Effector memory CD8-positive, alpha-beta T cell (primary cell): ENCODE measurements at regions not wholly inside any gene's neighbourhood (a gene's known extent, or its start where the extent isn't known, plus 50 kb on each side); places are given as distances from the start of the nearest gene placed in this dataset.
"Not testable (repeated sequence)": the region's sequence is repeated elsewhere in the genome, so short reads cannot be mapped to it uniquely, and the experiment has no call there.

Experiments used
- ATAC-seq: fragments of 150-1000 bp; cut with Tn5 transposase; replicated peaks from 2 replicates; pipeline ENCODE4 v1.10.0; 2021; ENCODE audit warnings: mild to moderate bottlenecking, moderate library complexity
- DNase-seq, 3 experiments: peaks; one replicate each; pipeline ENCODE4 v3.0.0; 2021
- H3K27ac Mint-ChIP-seq, 2 donors: one replicate each; pipeline ENCODE4 v1.8.0; 2022; ENCODE audit warnings: mild to moderate bottlenecking in 2 of 2, mixed read lengths in 2 of 2, moderate library complexity in 2 of 2
- H3K27me3 Mint-ChIP-seq, 2 donors: one replicate each; pipeline ENCODE4 v1.8.0; 2022; ENCODE audit warnings: mixed read lengths in 2 of 2
- H3K36me3 Mint-ChIP-seq: one replicate; pipeline ENCODE4 v1.8.0; 2022; ENCODE audit warnings: mild to moderate bottlenecking, moderate library complexity, mixed read lengths; ENCODE audit not compliant: insufficient read depth
- H3K4me1 Mint-ChIP-seq, 2 donors: one replicate each; pipeline ENCODE4 v1.8.0; 2022; ENCODE audit warnings: low read depth in 2 of 2, mixed read lengths in 2 of 2
- H3K4me3 Mint-ChIP-seq, 2 donors: one replicate each; pipeline ENCODE4 v1.8.0; 2022; ENCODE audit warnings: mild to moderate bottlenecking in 2 of 2, mixed read lengths in 2 of 2, moderate library complexity in 2 of 2
- H3K9me3 Mint-ChIP-seq, 2 donors: one replicate each; pipeline ENCODE4 v1.8.0; 2022; ENCODE audit warnings: mixed read lengths in 2 of 2

DNA sequence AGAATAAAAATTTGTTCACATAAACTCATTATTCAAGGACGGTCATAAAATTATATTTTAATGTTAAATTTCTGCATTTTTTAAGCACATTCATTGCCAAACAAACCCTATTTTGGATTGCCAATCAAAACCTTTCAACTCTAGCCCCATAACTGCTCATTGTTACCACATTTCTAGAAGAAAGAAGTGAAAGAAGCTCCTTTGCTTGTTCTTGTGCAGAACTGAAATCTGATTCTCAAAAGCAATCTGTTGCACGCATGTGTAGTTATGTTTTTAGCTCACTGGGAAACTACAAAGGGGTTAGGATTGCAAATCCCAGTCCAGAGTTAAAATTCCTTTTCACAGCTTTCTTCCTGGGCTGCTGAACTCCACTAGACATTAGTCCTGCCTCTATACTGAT, 109.5 kb upstream of the MIR17HG start:
- Mint-ChIP-seq H3K36me3 (no peaks in the 10 kb centered on the region), H3K4me1 (no peaks in the 10 kb centered on the region), H3K4me3 (no peak overlapping the region), H3K27me3 (no peaks in the 10 kb centered on the region), H3K9me3 (no peaks in the 10 kb centered on the region), H3K27ac (no peak overlapping the region)
- ATAC-seq: no peak
- DNase-seq: no peak

GRCh38 chr13:91240341-91240740, 107.1 kb upstream of the MIR17HG start:
- Mint-ChIP-seq H3K9me3 (no peaks in the 10 kb centered on the region), H3K4me3 (no peak overlapping the region), H3K27ac (no peak overlapping the region), H3K27me3 (no peaks in the 10 kb centered on the region), H3K36me3 (no peaks in the 10 kb centered on the region), H3K4me1 (no peaks in the 10 kb centered on the region)
- no peak for DNase-seq
- ATAC-seq: no peak

- H3K27me3 Mint-ChIP-seq: peaks cover 0 to 3% of the 10 kb centered on the region in 2 donors
- H3K36me3 Mint-ChIP-seq: no peaks in the 10 kb centered on the region
Measured at GRCh38 chr13:91241221-91241933, 106.1 kb upstream of the MIR17HG start.

GRCh38 chr13:91242652-91243051, 104.8 kb upstream of the MIR17HG start:
- ATAC-seq (no peak), DNase-seq (no peak)
- no peak overlapping the region for H3K27ac Mint-ChIP-seq
- no peaks in the 10 kb centered on the region for H3K36me3 Mint-ChIP-seq
- no peaks in the 10 kb centered on the region for H3K9me3 Mint-ChIP-seq
- no peaks in the 10 kb centered on the region for H3K4me1 Mint-ChIP-seq
- H3K4me3 Mint-ChIP-seq: no peak overlapping the region
- H3K27me3 Mint-ChIP-seq: peaks cover 0 to 6% of the 10 kb centered on the region in 2 donors

More at GRCh38 chr13:91241221-91241933, 106.1 kb upstream of the MIR17HG start:
- Mint-ChIP-seq H3K9me3 (no peaks in the 10 kb centered on the region), H3K4me3 (no peak overlapping the region), H3K4me1 (no peaks in the 10 kb centered on the region), H3K27ac (no peak overlapping the region)
- no peak for ATAC-seq
- no peak for DNase-seq

- Mint-ChIP-seq H3K27ac (no peak overlapping the region), H3K4me3 (no peak overlapping the region), H3K4me1 (no peaks in the 10 kb centered on the region), H3K36me3 (no peaks in the 10 kb centered on the region), H3K9me3 (no peaks in the 10 kb centered on the region), H3K27me3 (peaks cover 11 to 23% of the 10 kb centered on the region in 2 donors)
- no peak for ATAC-seq
- no peak for DNase-seq
Measured at GRCh38 chr13:91245288-91245687, 102.2 kb upstream of the MIR17HG start.

GRCh38 chr13:91247768-91248167, 99.7 kb upstream of the MIR17HG start:
- no peaks in the 10 kb centered on the region for H3K36me3 Mint-ChIP-seq
- no peak overlapping the region for H3K4me3 Mint-ChIP-seq
- ATAC-seq (no peak), DNase-seq (no peak)
- H3K27me3 Mint-ChIP-seq: peaks cover 11 to 23% of the 10 kb centered on the region in 2 donors
- no peaks in the 10 kb centered on the region for H3K9me3 Mint-ChIP-seq
- H3K27ac Mint-ChIP-seq: no peak overlapping the region
- no peaks in the 10 kb centered on the region for H3K4me1 Mint-ChIP-seq

DNA sequence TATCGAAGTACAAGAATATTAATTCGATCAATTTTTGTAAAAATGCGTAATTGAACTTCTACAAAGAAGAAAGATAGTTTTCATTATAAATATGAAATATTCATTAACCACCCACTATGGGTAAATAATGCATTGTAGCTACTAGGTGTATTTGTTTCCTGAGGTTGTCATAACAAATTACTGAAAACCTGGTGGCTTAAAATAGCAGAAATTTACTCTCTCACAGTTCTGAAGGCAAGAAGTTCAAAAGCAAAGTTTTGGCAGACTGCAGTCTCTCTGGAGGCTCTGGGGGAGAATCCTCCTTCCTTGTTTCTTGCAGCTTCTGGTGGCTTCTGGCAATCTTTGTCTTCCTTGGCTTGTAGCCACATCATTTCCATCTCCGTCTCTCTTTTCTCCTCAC, 99.2 kb upstream of the MIR17HG start:
- H3K27me3 Mint-ChIP-seq: peaks cover 11 to 23% of the 10 kb centered on the region in 2 donors
- DNase-seq: no peak
- no peaks in the 10 kb centered on the region for H3K9me3 Mint-ChIP-seq
- H3K36me3 Mint-ChIP-seq: no peaks in the 10 kb centered on the region
- H3K27ac Mint-ChIP-seq: no peak overlapping the region
- no peaks in the 10 kb centered on the region for H3K4me1 Mint-ChIP-seq
- no peak for ATAC-seq
- no peak overlapping the region for H3K4me3 Mint-ChIP-seq

GRCh38 chr13:91249370-91249769, 98.1 kb upstream of the MIR17HG start:
- no peak overlapping the region for H3K27ac Mint-ChIP-seq
- ATAC-seq: no peak
- H3K27me3 Mint-ChIP-seq: peaks cover 11 to 23% of the 10 kb centered on the region in 2 donors
- no peaks in the 10 kb centered on the region for H3K36me3 Mint-ChIP-seq
- H3K4me1 Mint-ChIP-seq: no peaks in the 10 kb centered on the region
- no peak for DNase-seq
- no peak overlapping the region for H3K4me3 Mint-ChIP-seq
- H3K9me3 Mint-ChIP-seq: no peaks in the 10 kb centered on the region

GRCh38 chr13:91249861-91250260, 97.6 kb upstream of the MIR17HG start:
- ATAC-seq (no peak), DNase-seq (no peak)
- no peak overlapping the region for H3K27ac Mint-ChIP-seq
- H3K9me3 Mint-ChIP-seq: no peaks in the 10 kb centered on the region
- H3K4me1 Mint-ChIP-seq: no peaks in the 10 kb centered on the region
- H3K27me3 Mint-ChIP-seq: peaks cover 11 to 23% of the 10 kb centered on the region in 2 donors
- no peaks in the 10 kb centered on the region for H3K36me3 Mint-ChIP-seq
- no peak overlapping the region for H3K4me3 Mint-ChIP-seq

DNA sequence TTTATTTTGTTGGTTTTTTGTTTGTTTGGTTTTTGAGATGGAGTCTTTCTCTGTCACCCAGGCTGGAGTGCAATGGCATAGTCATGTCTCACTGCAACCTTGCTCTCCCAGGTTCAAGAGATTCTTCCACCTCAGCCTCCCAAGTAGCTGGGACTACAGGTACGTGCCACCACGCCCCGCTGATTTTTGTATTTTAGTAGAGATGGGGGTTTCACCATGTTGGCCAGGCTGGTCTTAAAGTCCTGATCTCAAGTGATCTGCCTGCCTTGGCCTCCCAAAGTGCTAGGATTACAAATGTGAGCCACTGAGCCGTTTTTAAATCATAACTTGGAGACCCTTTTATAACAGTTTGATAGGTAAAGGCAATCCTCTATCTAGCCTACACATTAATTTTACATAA, 95.9 kb upstream of the MIR17HG start:
- peaks cover 11 to 19% of the 10 kb centered on the region in 2 donors for H3K27me3 Mint-ChIP-seq
- H3K4me3 Mint-ChIP-seq, ATAC-seq: not testable (repeated sequence)

DNA sequence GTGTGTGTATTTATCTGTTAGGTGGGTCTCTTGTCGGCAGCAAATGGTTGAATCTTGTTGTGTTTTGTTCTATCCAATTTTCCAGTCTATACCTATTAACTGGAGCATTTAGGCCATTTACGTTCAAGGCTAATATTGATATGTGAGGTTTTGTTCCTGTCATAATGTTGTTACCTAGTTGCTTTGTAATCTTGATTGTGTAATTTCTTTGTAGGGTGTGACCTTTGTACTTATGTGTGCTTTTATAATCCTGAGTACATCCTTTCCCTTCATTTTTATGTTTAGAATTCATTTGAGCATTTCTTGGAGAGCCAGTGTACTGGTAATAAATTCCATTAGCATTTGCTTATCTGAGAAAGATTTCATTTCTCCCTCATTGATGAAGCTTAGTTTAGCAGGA, 83.0 kb upstream of the MIR17HG start:
- Mint-ChIP-seq H3K36me3 (no peaks in the 10 kb centered on the region), H3K4me1 (no peaks in the 10 kb centered on the region), H3K27ac (no peak overlapping the region), H3K9me3 (peaks cover 9 to 15% of the 10 kb centered on the region in 2 donors), H3K27me3 (peaks cover 7 to 20% of the 10 kb centered on the region in 2 donors), H3K4me3 (no peak overlapping the region)
- DNase-seq (no peak), ATAC-seq (no peak)

More for the DNA sequence above, 95.9 kb upstream of the MIR17HG start:
- H3K36me3 Mint-ChIP-seq, H3K9me3 Mint-ChIP-seq, H3K27ac Mint-ChIP-seq, DNase-seq, H3K4me1 Mint-ChIP-seq: not testable (repeated sequence)

DNA sequence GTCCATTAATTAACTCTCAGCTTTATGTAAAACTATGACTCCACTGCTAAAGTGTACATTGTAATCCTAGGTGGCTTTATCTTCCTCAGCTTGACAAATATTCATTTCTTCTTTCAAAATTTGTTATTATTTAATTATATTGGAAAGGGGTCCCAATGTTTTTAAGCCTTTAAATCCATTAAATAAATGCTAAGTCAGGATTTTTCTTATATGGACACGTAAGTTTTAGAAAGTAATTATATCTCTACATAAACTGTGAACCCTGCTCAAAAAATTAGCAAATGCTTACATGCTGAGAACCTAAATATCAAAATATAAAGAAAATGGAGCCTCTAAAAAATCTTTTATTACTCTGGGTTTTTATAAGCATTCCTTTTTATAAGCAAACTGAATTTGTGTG, 78.2 kb upstream of the MIR17HG start:
- Mint-ChIP-seq H3K27ac (no peak overlapping the region), H3K36me3 (no peaks in the 10 kb centered on the region), H3K9me3 (peaks cover 0 to 4% of the 10 kb centered on the region in 2 donors), H3K4me3 (no peak overlapping the region), H3K27me3 (peaks cover 7 to 18% of the 10 kb centered on the region in 2 donors), H3K4me1 (no peaks in the 10 kb centered on the region)
- DNase-seq (no peak), ATAC-seq (no peak)

DNA sequence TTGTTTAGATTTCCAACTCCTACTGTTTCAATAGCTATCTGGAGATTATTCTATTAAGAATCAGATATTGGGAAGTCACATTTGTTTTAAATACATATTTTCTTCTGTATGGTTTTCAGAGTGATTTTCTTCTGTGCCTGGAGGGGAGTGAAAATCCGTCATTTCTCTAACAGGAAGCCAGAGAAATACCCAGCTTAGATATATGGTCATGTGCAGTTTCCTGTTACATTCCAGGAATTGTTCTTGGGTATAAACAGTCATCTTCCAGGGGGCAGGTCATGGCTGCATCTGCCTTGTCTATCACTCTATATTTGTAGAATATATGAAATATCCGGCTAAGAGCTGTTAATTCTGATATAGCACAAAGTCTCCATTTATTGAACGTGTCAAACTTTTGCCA, 77.5 kb upstream of the MIR17HG start:
- Mint-ChIP-seq H3K27ac (no peak overlapping the region), H3K4me1 (no peaks in the 10 kb centered on the region), H3K4me3 (no peak overlapping the region), H3K27me3 (peaks cover 7 to 18% of the 10 kb centered on the region in 2 donors), H3K9me3 (peaks cover 0 to 3% of the 10 kb centered on the region in 2 donors), H3K36me3 (no peaks in the 10 kb centered on the region)
- DNase-seq (no peak), ATAC-seq (no peak)

GRCh38 chr13:91272235-91272777, 75.2 kb upstream of the MIR17HG start:
- H3K27me3 Mint-ChIP-seq: peaks cover 6 to 14% of the 10 kb centered on the region in 2 donors
- DNase-seq (no peak), ATAC-seq (no peak)
- no peak overlapping the region for H3K27ac Mint-ChIP-seq
- H3K36me3 Mint-ChIP-seq: no peaks in the 10 kb centered on the region
- H3K4me1 Mint-ChIP-seq: no peaks in the 10 kb centered on the region
- no peak overlapping the region for H3K4me3 Mint-ChIP-seq
- H3K9me3 Mint-ChIP-seq: no peaks in the 10 kb centered on the region
